CD4-positive, alpha-beta T cell treated with Interleukin-6 for 4 hours (primary cell): ENCODE measurements at regions not wholly inside any gene's neighbourhood (a gene's known extent, or its start where the extent isn't known, plus 50 kb on each side); places are given as distances from the start of the nearest gene placed in this dataset.

Experiments
- DNase-seq: peaks from one replicate; pipeline ENCODE4 v3.0.0-alpha.2; 2020; ENCODE audit warnings: mixed read lengths

DNA sequence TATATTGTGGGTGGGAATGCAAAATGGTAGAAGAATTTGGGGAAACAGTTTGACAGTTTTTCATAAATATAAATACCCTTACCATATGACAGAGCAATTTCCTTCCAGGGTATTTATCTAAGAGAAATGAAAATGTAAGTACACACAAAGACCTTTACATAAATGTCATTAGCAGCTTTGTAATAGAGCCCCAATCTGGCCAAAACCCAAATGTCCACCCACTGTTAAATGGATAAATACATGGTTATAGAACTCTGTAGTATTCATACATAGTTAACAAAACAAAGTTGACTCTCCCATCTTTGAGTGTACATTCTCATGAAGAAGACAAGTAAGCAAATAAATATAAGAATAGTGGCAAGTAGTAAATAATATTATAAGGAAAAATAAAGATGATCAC lies 514.8 kb upstream of the NOX3 start:
- DNase-seq, result no peak

DNA sequence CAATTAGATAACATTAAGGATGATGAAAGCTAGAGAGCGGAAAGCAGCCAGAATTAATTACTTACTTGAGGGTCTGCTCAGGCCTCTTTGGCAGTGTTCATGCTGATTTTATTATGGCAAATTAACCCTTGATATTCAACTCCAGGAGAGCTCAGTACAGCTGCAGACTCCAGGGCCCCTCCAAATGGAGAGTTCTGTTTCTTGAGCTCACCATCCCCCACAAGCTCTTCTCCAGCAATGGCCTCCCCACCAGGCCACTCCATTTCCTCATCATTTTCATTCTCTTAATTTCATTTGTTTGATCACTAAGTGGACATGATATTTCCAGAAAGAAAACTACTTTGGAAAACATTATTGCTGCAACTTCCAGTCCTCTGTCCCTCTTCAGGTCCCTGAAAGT lies 513.3 kb upstream of the NOX3 start:
- no peak for DNase-seq

DNA sequence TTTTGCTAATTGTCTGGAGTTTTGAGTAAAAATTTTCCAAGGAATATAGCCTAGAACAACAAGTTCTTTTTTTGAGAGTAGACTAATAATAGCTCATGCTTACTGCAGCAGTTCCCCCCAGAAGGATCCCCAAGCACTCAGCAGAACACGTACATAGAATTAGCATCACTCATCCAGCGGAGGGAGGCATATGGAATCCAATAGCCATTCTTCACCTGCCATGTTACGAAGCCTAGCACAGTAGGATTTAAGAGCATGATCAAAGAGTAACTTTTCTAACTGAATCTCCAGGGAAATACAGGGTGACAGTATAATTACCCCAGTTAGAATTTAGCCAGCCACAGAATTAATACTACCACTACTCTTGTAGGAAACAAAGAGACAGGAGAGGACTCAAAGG lies 511.7 kb upstream of the NOX3 start:
- DNase-seq, result no peak

DNA sequence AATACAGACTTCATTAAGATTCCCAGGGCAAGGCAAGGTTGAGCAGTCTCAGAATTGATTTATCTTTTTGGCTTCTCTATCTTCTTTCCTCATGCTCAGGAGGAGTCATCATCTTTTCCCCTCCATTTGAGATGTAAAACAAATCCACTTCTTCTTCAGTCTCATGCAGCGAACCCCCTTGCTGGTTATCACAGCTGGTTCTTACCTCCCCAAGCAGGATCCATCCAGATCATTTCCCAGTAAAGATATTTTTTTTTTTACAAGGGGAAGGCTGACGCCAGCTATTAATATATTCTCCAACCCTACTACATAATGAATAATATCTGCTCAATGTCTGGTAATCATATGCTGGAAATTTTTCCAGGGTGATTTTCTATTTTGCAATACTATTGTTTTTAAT lies 508.9 kb upstream of the NOX3 start:
- no peak for DNase-seq

DNA sequence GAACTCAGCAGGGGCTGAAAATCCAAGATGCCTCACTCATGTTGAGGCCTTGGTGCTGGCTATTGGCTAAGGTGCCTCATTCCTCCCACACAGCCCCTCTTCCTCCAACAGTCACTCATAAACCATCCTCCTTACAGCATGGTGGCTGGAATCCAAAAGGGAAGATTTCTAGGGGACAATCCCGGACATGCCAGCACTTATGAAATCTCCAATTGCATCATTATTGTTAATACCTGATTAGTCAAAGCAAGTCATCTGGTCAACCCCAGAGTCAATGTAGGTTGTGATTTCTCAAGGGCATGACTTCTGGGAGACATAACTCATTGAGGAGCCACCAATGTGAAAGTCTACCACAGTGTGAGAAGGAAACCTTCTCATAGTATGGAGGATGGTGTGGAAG lies 506.6 kb upstream of the NOX3 start:
- DNase-seq, result no peak

DNA sequence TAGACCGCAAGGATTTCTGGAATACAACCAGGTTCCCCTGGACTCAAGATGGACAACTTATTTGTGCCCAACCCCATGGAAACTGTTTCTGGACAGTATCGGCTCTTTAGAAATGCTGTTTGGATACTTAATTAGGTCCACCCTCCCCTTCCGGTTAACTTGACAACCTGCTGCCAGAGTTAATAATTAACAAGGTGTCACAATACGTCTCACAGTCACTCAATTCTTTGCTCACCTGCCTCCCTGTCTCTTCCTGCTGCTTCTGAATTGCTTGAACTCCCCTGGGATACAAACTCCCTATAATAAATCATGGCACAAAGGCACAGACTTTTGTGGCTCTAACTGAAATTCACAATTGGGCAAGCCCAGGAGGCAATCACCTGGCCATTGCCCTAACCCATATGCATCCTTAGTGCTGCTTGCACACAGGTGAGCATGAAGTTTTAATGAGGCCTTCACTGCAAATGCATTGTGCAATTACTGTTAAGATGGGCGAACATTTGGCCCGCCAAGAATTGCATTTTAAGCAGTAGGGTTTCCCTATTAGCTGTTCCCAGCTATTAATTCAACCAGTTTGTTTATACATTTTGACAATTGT lies 504.4 kb upstream of the NOX3 start:
- no peak for DNase-seq

DNA sequence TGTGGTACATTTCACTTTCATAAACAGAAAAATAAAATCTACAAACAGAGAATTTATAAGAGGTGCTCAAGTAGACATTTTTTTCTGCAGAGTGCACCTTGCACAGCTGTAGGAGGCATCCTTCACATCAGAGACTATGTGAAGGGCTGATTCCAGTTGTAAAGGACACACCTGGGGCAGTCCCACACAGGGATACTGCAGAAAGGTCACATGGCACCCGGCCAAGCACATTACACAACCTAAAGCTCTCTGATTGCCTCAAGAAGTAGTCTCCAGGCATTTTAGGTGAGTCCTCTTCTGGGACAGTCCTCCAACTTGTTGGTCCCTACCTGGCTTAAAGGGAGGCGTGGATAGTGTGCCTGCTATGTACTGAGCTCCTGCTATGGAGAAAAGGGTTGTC lies 502.9 kb upstream of the NOX3 start:
- no peak for DNase-seq

DNA sequence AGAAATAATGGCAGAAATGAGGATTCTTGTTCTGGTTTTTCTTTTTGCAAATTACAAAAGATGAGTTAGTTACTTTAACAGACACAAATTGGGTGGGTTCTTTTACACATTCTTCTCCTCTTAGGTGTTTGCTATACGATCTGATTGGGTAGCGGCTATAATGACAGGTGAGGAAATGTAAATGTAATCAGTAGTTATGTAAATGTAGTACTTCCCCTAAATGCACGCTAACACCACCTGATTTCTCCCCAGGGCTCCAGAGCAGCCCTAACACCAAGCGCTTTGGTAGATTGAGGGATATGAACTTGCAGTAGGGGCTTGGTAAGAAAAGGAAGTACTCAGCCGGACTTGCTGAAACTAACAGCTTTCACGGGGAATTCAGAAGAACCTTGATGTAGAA lies 499.4 kb upstream of the NOX3 start:
- DNase-seq, result no peak

DNA sequence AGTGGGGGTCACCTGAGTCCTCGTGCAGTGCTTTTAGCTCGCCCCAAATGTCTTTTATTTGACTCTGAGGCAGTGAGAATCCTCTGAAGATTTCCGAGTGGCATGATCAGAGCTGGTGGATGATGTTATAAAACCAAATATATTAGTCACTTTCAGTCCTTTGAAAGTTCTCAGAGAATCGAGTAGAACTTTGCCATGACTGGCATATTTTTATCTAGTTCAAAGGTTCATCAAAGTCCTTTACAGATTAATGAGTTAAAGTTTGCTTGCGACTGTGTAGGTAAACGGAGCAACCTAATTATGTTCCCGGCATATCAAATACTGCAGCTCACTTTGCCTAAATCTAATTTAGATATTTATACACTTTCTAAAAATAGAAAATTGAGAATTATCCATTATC lies 498.5 kb upstream of the NOX3 start:
- DNase-seq, result no peak

DNA sequence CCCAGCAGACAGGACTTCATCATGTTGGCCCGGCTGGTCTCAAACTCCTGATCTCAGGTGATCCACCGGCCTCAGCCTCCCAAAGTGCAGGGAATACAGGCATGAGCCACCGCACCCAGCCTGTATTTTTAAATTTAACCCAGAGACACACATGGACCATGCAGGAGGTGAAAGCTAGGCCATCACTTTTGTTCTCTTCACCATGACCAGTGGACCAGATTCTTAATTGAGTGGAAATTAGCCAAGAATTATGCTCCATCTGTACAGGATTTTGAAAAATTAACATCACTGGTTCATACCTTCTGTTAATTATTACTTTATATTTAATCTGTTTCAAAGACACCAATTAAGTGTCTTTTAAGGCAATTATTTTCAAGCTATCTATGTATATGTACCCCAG lies 493.6 kb upstream of the NOX3 start:
- no peak for DNase-seq

DNA sequence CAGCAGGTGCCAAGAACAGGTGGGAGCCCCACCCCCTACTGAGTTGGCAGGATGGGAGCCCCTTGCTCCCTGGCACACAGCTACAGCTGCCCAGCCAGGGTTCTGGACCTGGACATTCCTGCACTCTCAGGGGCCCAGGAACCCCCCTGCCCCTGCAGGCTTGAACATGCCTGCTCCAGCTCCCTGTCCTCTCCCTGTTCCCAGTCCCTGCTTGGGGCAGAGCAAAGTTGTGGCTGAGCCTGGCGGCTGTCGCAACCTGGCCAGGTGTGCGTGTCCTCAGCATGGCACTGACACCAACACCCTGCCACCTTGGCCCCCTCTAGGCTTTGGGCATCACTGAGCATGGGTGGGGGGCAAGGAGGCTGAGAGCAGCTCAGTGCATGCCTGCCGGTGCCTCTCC lies 491.2 kb upstream of the NOX3 start:
- DNase-seq, result no peak

DNA sequence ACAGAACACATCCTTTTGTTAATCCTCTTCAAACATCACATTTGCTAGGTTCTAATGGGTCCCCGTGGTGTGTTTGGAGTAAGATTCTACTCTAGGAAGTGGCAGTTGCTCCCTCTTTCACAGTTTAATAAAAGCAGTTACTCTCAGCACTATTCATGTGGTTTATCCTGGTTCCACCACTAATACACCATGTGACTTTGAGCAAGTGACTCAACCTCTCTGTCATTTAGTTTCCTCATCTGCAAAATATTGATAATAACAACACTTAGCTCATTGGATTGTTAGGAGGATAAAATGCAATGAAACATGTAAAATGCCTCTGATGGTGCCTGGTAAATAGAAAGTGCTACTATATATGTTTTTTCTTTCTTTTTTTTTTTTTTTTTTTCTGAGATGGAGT lies 488.0 kb upstream of the NOX3 start:
- no peak for DNase-seq

DNA sequence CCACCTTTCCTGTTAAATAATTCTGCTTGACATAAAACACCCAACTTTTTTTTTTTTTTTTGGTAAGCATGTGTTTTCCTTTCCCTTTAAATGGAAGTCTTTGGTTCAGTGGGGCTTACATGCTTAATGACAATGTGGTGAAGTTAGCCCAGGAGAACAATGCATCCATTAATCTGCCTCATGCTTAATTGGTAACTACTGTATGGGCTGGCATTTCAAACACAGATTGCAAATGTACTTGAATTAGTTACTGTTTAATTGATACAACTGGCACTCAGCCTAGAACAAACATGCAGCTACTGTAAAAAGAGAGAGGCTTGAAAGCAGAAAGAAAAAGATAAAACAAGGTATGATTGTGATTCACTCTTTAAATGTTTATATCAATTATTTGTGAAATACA lies 483.6 kb upstream of the NOX3 start:
- DNase-seq, result no peak

DNA sequence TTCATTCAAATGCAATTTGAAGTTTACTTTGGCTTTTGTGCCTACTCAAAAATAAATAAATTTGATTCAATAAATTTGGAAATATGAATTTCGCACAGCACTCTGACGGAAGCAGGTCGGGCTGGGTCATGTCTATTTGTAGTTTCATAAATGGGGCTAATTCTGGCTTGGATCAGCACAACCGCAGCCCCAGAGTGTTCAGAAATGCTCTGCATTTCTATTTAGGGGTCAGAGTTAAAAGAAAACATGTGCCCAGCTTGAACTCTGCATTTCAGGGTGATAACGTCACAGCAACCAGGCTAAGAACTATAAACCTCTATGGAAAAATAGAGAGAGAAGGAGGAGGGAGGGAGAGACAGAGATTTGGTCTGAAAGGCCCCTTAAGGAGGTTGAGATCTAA lies 480.9 kb upstream of the NOX3 start:
- no peak for DNase-seq

DNA sequence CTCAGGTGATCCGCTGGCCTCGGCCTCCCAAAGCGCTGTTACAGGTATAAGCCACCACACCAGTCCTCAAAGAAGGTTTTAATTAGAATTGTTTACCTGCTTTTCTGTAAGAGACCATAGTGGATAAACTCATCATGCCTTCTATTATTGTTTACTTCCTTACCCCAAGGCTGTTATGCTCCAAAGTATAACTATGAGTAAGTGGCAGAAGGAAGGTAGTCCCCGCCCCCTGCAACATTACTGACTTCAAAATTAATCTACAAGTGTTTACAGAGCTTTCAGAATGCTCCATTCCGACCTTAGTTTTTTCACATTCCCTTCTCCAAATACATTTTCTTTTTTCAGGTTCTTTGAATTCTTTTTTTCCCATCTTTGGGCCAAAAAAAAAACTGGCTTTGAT lies 480.5 kb upstream of the NOX3 start:
- DNase-seq, result no peak

DNA sequence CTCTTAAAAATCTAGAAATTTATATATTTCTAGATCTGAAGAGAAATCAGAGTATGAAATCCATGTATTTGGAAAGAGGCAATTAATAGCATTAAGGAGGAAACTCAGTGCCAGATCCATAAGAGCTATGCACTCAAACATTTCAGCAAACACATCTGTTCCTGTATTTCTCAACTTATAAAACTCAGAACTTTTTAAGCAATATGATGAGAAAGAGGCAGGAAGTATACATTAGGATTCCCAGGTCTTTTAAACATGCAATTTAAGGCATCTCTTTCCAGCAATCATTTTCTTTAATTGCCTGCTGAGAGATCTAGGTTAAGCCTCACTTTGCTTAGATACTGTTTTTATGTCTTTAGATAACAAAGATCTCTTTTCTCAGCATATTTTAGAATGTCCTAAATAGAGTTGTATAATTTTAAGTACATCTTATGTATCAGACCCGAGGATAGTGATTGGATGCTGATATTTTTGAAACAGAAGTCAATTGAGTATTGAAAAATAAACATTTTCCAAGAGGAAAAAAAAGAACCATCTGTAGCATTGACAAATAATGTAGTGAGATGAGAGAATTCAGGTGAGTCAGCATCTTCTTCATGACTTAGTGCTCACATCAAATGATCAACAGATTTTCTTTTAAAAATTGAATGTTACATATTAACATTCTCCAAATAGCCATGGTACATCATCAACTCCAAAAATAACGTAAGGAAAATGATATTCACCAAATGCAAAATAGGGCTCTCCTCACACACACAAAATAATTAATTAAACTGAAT lies 461.4 kb upstream of the NOX3 start:
- no peak for DNase-seq

DNA sequence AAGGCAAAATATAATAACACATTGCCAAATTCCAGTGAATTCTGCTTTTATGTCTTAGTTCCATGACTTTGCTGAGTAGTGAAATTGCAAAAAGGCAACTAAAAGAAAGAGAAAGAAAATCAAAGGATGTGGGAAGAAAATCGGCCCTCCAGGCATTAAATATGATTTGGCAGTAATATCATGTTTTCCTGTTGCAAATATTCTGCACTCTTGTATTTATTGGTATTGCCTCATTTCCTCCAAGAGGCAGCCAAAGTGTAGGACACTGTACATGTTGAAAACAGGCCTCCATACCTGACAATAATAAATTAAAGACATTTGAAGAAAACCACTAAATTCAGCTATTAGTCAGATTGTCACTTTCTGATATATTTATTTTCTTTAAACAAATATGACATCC lies 460.0 kb upstream of the NOX3 start:
- no peak for DNase-seq

DNA sequence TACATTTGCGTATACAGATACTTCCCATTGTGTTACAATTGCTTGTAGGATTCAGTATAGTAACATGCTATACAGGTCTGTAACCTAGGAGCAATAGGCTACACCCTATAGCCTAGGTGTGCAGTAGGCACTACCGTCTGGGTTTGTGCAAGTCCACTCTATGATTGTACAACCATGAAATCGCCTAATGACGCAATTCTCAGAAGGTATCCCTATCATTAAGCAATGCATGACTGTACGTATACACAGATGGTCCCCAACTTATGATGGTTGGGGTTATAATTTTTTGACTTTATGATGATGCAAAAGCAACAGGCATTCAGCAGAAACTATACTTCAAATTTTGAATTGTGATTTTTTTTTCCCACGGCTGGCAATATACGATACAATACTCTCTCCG lies 458.2 kb upstream of the NOX3 start:
- DNase-seq, result no peak

DNA sequence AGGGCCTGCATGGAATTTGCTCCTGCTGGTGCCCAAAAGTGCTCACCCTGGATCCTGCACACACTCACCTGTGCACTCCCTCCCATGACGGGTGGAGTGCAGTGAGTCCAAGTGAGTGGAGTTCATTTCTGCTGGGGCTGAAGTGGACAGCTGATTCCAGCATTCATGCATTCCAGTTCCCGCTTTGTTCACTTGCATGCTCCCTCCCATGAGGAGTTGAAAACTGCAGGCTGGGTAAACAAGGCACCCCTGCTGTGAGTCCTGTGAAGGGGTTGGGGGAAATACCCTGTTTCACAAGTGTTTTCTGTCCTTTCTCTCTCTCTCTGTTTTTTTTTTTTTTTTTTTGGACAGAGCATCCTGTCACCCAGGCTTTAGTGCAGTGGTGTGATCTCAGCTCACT lies 454.1 kb upstream of the NOX3 start:
- DNase-seq, result no peak

DNA sequence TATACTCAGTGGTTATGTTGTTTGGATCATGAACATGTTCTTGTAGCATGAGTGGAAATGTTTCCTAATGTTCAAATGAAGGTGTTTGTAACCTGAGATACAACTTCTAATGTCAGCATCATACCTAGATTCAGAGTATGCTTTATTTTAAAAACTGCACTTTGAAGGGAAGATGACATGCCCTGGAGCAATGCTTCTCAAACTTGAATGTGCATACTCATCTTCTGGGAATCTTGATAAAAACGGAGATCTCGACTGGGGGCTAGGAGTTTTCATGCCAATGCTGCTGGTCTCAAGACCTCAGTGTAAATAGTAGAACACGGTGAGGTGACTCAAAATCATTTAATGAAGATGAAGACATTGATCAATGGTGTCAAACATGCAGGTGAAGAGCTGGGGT lies 440.0 kb upstream of the NOX3 start:
- DNase-seq, result no peak

DNA sequence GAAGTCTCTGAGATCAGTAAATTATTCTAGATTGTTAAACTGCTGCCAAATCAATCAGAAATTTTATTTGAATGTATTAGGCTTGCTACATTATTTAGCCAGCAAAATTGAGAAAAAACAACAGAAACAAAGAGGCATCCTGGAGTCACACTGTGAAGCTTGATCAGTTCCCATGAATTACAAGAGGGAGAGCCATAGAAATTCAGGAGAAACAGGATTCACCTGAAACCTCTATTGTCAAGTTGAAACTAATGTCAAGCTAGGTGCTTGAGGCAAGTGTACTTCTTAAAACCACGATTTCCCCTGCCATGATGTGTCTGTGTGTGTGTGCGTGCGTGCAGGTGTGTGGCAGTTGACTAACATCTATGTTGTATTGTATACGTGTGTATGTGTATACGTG lies 439.1 kb upstream of the NOX3 start:
- no peak for DNase-seq

DNA sequence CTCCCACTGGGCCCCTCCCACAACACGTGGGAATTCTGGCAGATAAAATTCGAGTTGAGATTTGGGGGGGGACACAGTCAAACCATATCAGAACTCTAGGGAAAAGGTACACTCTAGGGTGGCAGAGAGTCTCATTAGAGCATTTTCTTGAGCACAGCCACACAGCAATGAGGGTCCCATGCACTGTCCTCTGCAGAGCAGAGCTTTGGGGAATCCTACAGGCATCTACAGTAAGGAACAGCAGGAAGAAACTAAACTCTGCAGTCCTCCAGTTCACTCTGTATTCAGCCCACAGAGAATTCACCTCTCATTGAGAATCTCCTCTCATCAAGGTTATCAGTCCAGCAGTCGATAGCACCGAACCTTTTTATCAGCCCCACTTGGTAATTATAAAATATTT lies 438.6 kb upstream of the NOX3 start:
- no peak for DNase-seq

DNA sequence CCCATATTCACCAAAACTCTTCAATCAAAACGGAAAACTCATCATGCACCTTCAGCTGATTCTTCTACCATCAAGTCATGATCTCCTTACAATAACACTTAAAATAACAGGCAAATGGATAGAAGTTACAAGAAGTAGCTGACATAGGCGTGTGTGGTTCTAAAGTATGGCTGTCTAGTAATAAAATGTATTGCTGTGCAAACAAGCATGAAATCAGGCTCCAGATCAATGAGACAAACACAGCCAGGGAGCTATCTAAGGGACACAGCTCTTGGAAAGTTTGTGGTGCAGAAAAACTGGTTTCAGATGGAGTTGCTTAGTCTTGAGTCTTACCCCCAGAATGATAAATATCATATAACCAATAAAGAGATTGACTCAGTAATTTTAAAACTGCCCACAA lies 434.8 kb upstream of the NOX3 start:
- DNase-seq, result no peak

DNA sequence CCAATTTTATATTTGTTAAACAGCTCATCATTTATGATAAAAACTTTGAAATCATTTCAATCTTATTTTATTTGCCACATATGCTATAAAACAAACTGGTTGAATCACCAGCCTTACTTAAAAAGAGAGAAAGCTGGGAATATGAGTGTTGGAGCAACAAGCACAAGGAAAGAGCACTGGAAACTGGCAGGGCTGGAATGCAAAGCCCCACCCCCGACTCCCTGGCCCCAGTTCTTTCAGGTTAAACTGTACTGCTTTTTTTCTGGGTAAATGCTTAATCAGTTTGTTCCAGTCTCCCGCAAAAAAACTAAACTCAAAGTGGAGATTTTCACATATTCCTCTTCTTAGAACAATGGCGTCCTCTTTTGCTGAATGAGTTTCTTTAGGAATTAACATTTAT lies 433.8 kb upstream of the NOX3 start:
- DNase-seq, result no peak

DNA sequence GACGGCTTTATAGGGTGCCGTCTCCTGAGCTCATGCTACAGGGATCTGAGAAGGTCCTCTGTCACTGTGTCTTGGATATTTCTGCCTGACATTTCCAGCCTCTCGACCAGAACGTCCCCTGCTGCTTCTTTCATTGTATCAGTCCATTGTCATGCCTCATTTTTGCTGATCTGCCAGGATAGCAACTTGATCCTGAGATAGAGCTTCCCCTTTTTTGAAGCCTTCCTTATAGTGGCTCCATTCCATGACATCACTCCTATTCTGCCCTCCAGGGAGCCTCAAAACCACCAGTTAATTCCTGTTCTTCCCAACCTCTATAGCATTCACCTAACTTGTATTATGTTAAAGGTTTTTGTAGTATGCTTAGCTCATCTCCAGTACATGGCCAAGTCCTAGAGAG lies 431.8 kb upstream of the NOX3 start:
- DNase-seq, result no peak
